Astrocyte (in vitro differentiated cells and primary cell): ENCODE measurements at regions not wholly inside any gene's neighbourhood (a gene's known extent, or its start where the extent isn't known, plus 50 kb on each side); places are given as distances from the start of the nearest gene placed in this dataset.

ENCODE experiments used
- DNase-seq: peaks from one replicate; pipeline ENCODE4 v3.0.0-alpha.2; 2010; ENCODE audit warnings: low read depth
- FAIRE-seq: peaks from 2 replicates; lab custom pipeline; 2011; peaks lifted over from hg19 to GRCh38; lab: Jason Lieb, UNC
- H2AFZ ChIP-seq: 2 replicates; pipeline ENCODE4 v1.6.0; 2012; ENCODE audit warnings: low read depth, low read length, inconsistent platforms
- H3K27ac ChIP-seq: 2 replicates; pipeline ENCODE4 v1.5.1; 2011; ENCODE audit warnings: low read depth, low read length, inconsistent platforms
- H3K27me3 ChIP-seq: 2 replicates; pipeline ENCODE4 v1.6.0; 2011; ENCODE audit warnings: low read length, inconsistent platforms; ENCODE audit not compliant: insufficient read depth
- H3K36me3 ChIP-seq: 2 replicates; pipeline ENCODE4 v1.5.1; 2011; ENCODE audit warnings: low read length, inconsistent platforms; ENCODE audit not compliant: insufficient read depth
- H3K4me1 ChIP-seq: 2 replicates; pipeline ENCODE4 v1.5.1; 2011; ENCODE audit warnings: low read length, inconsistent platforms; ENCODE audit not compliant: insufficient read depth
- H3K4me2 ChIP-seq: 2 replicates; pipeline ENCODE4 v1.6.0; 2012; ENCODE audit warnings: low read length, inconsistent platforms
- H3K4me3 ChIP-seq: 2 replicates; pipeline ENCODE4 v1.5.1; 2011; ENCODE audit warnings: low read depth, mild to moderate bottlenecking, low read length, inconsistent platforms; ENCODE audit not compliant: insufficient read depth
- H3K79me2 ChIP-seq: 2 replicates; pipeline ENCODE4 v1.6.0; 2012; ENCODE audit warnings: mild to moderate bottlenecking, low read length, inconsistent platforms; ENCODE audit not compliant: insufficient read depth
- H3K9ac ChIP-seq: 2 replicates; pipeline ENCODE4 v1.6.0; 2012; ENCODE audit warnings: mild to moderate bottlenecking, low read length, inconsistent platforms
- H3K9me3 ChIP-seq: 2 replicates; pipeline ENCODE4 v1.5.1; 2012; ENCODE audit warnings: low read depth, mild to moderate bottlenecking, low read length, inconsistent platforms; ENCODE audit not compliant: insufficient read depth
- H4K20me1 ChIP-seq: 2 replicates; pipeline ENCODE4 v1.6.0; 2012; ENCODE audit warnings: low read length, inconsistent platforms; ENCODE audit not compliant: insufficient read depth
- H3K27ac Mint-ChIP-seq: one replicate; pipeline ENCODE4 v1.8.0; 2021; ENCODE audit warnings: mild to moderate bottlenecking, mixed read lengths; ENCODE audit not compliant: unreplicated experiment
- H3K27me3 Mint-ChIP-seq: one replicate; pipeline ENCODE4 v1.8.0; 2021; ENCODE audit warnings: low read depth, mixed read lengths; ENCODE audit not compliant: unreplicated experiment
- H3K36me3 Mint-ChIP-seq: one replicate; pipeline ENCODE4 v1.8.0; 2021; ENCODE audit warnings: low read depth, mixed read lengths; ENCODE audit not compliant: unreplicated experiment
- H3K4me1 Mint-ChIP-seq: one replicate; pipeline ENCODE4 v1.8.0; 2021; ENCODE audit warnings: low read depth, mixed read lengths; ENCODE audit not compliant: unreplicated experiment
- H3K4me3 Mint-ChIP-seq: one replicate; pipeline ENCODE4 v1.8.0; 2021; ENCODE audit warnings: mild to moderate bottlenecking, moderate library complexity, mixed read lengths; ENCODE audit not compliant: unreplicated experiment
- H3K9me3 Mint-ChIP-seq: one replicate; pipeline ENCODE4 v1.8.0; 2021; ENCODE audit warnings: mild to moderate bottlenecking, mixed read lengths; ENCODE audit not compliant: unreplicated experiment
- CTCF ChIP-seq: IDR thresholded peaks from 2 replicates; pipeline ENCODE4 v1.5.1; 2011; ENCODE audit warnings: low read depth, mild to moderate bottlenecking, inconsistent platforms, low read length, moderate library complexity; ENCODE audit not compliant: insufficient read depth
- EZH2 ChIP-seq: IDR thresholded peaks from 2 replicates; pipeline ENCODE4 v1.6.1; 2012; ENCODE audit warnings: mild to moderate bottlenecking, low read length, inconsistent platforms; ENCODE audit not compliant: insufficient read depth

GRCh38 chr2:18754286-18754685, 164.9 kb upstream of the NT5C1B start:
- Histone ChIP-seq H3K4me2 (no peak overlapping the region), H3K27ac (no peak overlapping the region), H3K36me3 (no peaks in the 10 kb centered on the region), H3K4me3 (no peak overlapping the region), H3K4me1 (no peaks in the 10 kb centered on the region), H2AFZ (no peak overlapping the region), H3K9me3 (no peaks in the 10 kb centered on the region), H3K79me2 (no peaks in the 10 kb centered on the region), H4K20me1 (no peaks in the 10 kb centered on the region), H3K9ac (no peak overlapping the region), H3K27me3 (no peaks in the 10 kb centered on the region)
- no peaks in the 10 kb centered on the region for H3K9me3 Mint-ChIP-seq
- TF ChIP-seq EZH2 = no peak
- TF ChIP-seq CTCF = no peak
- no peak overlapping the region for H3K27ac Mint-ChIP-seq
- DNase-seq (no peak), FAIRE-seq (no peak)
- H3K27me3 Mint-ChIP-seq = no peaks in the 10 kb centered on the region
- H3K36me3 Mint-ChIP-seq = no peaks in the 10 kb centered on the region
- H3K4me1 Mint-ChIP-seq = peaks cover 10% of the 10 kb centered on the region
- no peak overlapping the region for H3K4me3 Mint-ChIP-seq

DNA sequence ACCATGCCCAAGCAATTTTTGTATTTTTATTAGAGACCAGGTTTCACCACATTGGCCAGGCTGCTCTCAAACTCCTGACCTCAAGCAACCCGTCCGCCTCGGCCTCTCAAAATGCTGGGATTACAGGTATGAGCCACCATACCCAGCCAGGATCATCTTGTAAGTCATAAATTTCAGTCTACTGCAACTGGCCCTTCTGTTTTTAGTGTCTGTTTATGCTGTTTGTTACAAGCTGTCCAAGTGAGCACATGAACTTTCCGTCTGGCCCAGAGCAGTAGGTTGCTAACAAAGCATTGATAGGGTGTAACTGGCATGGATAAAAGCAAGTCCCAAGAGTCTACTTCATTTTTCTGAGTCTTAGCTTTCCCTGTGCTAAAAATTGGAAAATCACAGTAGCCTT, 164.4 kb upstream of the NT5C1B start:
- Mint-ChIP-seq H3K27me3 (no peaks in the 10 kb centered on the region), H3K36me3 (no peaks in the 10 kb centered on the region), H3K4me3 (no peak overlapping the region), H3K9me3 (no peaks in the 10 kb centered on the region), H3K4me1 (peaks cover 10% of the 10 kb centered on the region), H3K27ac (no peak overlapping the region)
- no peaks in the 10 kb centered on the region for H3K9me3 ChIP-seq
- TF ChIP-seq EZH2 (no peak), CTCF (no peak)
- FAIRE-seq (no peak), DNase-seq (no peak)
- no peak overlapping the region for H3K27ac ChIP-seq
- no peak overlapping the region for H3K9ac ChIP-seq
- no peak overlapping the region for H2AFZ ChIP-seq
- H3K4me2 ChIP-seq = no peak overlapping the region
- H3K79me2 ChIP-seq = no peaks in the 10 kb centered on the region
- H3K27me3 ChIP-seq = no peaks in the 10 kb centered on the region
- H3K36me3 ChIP-seq = no peaks in the 10 kb centered on the region
- no peaks in the 10 kb centered on the region for H3K4me1 ChIP-seq
- H4K20me1 ChIP-seq = no peaks in the 10 kb centered on the region
- no peak overlapping the region for H3K4me3 ChIP-seq

- no peak for FAIRE-seq
Measured at GRCh38 chr2:18752667-18753422, 163.5 kb upstream of the NT5C1B start.

More at GRCh38 chr2:18752667-18753422, 163.5 kb upstream of the NT5C1B start:
- no peak overlapping the region for H3K27ac ChIP-seq
- no peak overlapping the region for H3K4me2 ChIP-seq
- no peaks in the 10 kb centered on the region for H3K36me3 Mint-ChIP-seq
- TF ChIP-seq CTCF (no peak), EZH2 (no peak)
- no peak overlapping the region for H3K4me3 ChIP-seq
- no peaks in the 10 kb centered on the region for H3K27me3 ChIP-seq
- H3K27me3 Mint-ChIP-seq = no peaks in the 10 kb centered on the region
- H3K9me3 Mint-ChIP-seq = no peaks in the 10 kb centered on the region
- H3K4me1 Mint-ChIP-seq = peaks cover 10% of the 10 kb centered on the region
- H3K36me3 ChIP-seq = no peaks in the 10 kb centered on the region
- H3K27ac Mint-ChIP-seq = no peak overlapping the region
- no peak for DNase-seq
- H4K20me1 ChIP-seq = no peaks in the 10 kb centered on the region
- H3K9me3 ChIP-seq = no peaks in the 10 kb centered on the region
- no peak overlapping the region for H3K9ac ChIP-seq
- no peak overlapping the region for H3K4me3 Mint-ChIP-seq
- H3K79me2 ChIP-seq = no peaks in the 10 kb centered on the region
- H2AFZ ChIP-seq = no peak overlapping the region
- no peaks in the 10 kb centered on the region for H3K4me1 ChIP-seq
